Subcutaneous abdominal adipose tissue (tissue), 5 donors: ENCODE measurements at regions not wholly inside any gene's neighbourhood (a gene's known extent, or its start where the extent isn't known, plus 50 kb on each side); places are given as distances from the start of the nearest gene placed in this dataset.

ENCODE experiments used
- H3K27ac ChIP-seq: one replicate; pipeline ENCODE4 v1.7.0; 2013; ENCODE audit warnings: low read depth, mild to moderate bottlenecking, inconsistent platforms, low read length, moderate library complexity
- H3K27me3 ChIP-seq, 5 donors: one replicate each; pipeline ENCODE4 v1.7.0; 2013; ENCODE audit warnings: low read length in 5 of 5, inconsistent platforms in 1 of 5; ENCODE audit not compliant: control insufficient read depth in 5 of 5, insufficient read depth in 4 of 5
- H3K36me3 ChIP-seq, 5 donors: one replicate each; pipeline ENCODE4 v1.7.0; 2013; ENCODE audit warnings: low read length in 5 of 5; ENCODE audit not compliant: control insufficient read depth in 5 of 5, insufficient read depth in 5 of 5
- H3K4me1 ChIP-seq, 5 donors: one replicate each; pipeline ENCODE4 v1.7.0; 2013; ENCODE audit warnings: low read length in 5 of 5, mild to moderate bottlenecking in 3 of 5, moderate library complexity in 1 of 5; ENCODE audit not compliant: control insufficient read depth in 5 of 5, insufficient read depth in 5 of 5
- H3K4me3 ChIP-seq, 5 donors: one replicate each; pipeline ENCODE4 v1.7.0; 2013; ENCODE audit warnings: low read length in 5 of 5, low read depth in 1 of 5
- H3K9ac ChIP-seq, 5 donors: one replicate each; pipeline ENCODE4 v1.7.0; 2013; ENCODE audit warnings: low read length in 5 of 5, mild to moderate bottlenecking in 4 of 5, moderate library complexity in 3 of 5
- H3K9me3 ChIP-seq, 5 donors: one replicate each; pipeline ENCODE4 v1.7.0; 2013; ENCODE audit warnings: low read length in 5 of 5; ENCODE audit not compliant: control insufficient read depth in 5 of 5
- donor health status: healthy.
- donor health status: healthy.
- donor health status: healthy.
- donor health status: healthy.
- donor health status: healthy.

GRCh38 chr3:162119651-162120050, 623.0 kb downstream of the OTOL1 start:
- H3K4me1 ChIP-seq = peaks cover 0 to 11% (median 6%) of the 10 kb centered on the region in 5 donors
- H3K27me3 ChIP-seq = no peaks in the 10 kb centered on the region

DNA sequence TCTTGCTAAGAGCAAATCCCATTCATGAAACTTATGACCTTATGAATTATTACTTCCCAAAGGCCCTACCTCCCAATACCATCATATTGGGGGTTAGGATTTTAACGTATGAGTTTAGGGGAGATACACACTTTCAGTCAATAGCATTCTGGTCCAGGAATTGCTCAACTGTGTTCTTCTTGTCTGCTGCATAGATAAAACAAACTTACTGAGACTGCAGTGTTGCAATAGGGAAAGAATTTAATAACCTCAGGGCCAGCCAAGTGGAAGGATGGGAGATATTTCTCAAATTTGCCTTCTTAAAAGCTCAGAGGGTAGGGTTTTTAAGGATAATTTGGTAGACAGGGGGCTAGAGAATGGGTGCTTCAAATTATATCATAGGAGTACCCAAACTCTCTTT, 625.8 kb downstream of the OTOL1 start:
- Histone ChIP-seq H3K9ac (no peak overlapping the region), H3K27me3 (no peaks in the 10 kb centered on the region), H3K4me3 (no peak overlapping the region), H3K36me3 (no peaks in the 10 kb centered on the region), H3K9me3 (no peaks in the 10 kb centered on the region), H3K4me1 (peaks cover 0 to 11% (median 6%) of the 10 kb centered on the region in 5 donors), H3K27ac (no peak overlapping the region)

More at GRCh38 chr3:162119651-162120050, 623.0 kb downstream of the OTOL1 start:
- no peak overlapping the region for H3K9ac ChIP-seq
- H3K27ac ChIP-seq = no peak overlapping the region
- H3K36me3 ChIP-seq = no peaks in the 10 kb centered on the region
- no peak overlapping the region for H3K4me3 ChIP-seq
- H3K9me3 ChIP-seq = no peaks in the 10 kb centered on the region

DNA sequence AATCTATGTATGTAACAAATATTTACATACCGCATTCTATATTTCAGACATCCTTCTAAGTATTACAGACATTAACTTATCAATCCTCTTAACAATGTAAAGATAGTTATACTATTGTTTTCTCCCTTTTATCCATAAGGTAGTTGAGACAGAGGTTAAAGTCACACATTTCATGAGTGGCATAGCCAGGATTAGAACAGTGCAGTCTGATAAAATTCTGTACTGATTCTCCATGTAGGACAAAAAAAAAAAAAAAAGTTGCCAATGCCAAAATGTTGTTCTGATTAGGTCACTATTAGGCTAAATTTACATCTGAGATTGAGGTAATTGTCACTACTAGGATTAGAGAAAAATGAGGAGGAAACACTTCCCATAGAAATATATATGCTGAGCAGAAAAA, 629.2 kb downstream of the OTOL1 start:
- Histone ChIP-seq H3K9me3 (no peaks in the 10 kb centered on the region), H3K4me3 (no peak overlapping the region), H3K27ac (no peak overlapping the region), H3K27me3 (no peaks in the 10 kb centered on the region), H3K4me1 (peaks cover 0 to 11% (median 6%) of the 10 kb centered on the region in 5 donors), H3K9ac (no peak overlapping the region), H3K36me3 (no peaks in the 10 kb centered on the region)

- Histone ChIP-seq H3K9me3 (no peaks in the 10 kb centered on the region), H3K9ac (no peak overlapping the region), H3K27me3 (no peaks in the 10 kb centered on the region), H3K36me3 (no peaks in the 10 kb centered on the region), H3K27ac (no peak overlapping the region), H3K4me1 (peaks cover 0 to 9% (median 0%) of the 10 kb centered on the region in 5 donors), H3K4me3 (no peak overlapping the region)
Measured at GRCh38 chr3:162130582-162130981, 634.0 kb downstream of the OTOL1 start.

GRCh38 chr3:162132981-162133380, 636.4 kb downstream of the OTOL1 start:
- Histone ChIP-seq H3K27ac (no peak overlapping the region), H3K9me3 (no peaks in the 10 kb centered on the region), H3K9ac (no peak overlapping the region), H3K27me3 (no peaks in the 10 kb centered on the region), H3K4me1 (peaks cover 0 to 9% (median 0%) of the 10 kb centered on the region in 5 donors), H3K36me3 (no peaks in the 10 kb centered on the region), H3K4me3 (no peak overlapping the region)

- Histone ChIP-seq H3K4me3 (no peak overlapping the region), H3K27me3 (no peaks in the 10 kb centered on the region), H3K9me3 (no peaks in the 10 kb centered on the region), H3K9ac (no peak overlapping the region), H3K27ac (no peak overlapping the region), H3K4me1 (peaks cover 0 to 9% (median 0%) of the 10 kb centered on the region in 5 donors), H3K36me3 (no peaks in the 10 kb centered on the region)
Measured at GRCh38 chr3:162134571-162134970, 638.0 kb downstream of the OTOL1 start.

DNA sequence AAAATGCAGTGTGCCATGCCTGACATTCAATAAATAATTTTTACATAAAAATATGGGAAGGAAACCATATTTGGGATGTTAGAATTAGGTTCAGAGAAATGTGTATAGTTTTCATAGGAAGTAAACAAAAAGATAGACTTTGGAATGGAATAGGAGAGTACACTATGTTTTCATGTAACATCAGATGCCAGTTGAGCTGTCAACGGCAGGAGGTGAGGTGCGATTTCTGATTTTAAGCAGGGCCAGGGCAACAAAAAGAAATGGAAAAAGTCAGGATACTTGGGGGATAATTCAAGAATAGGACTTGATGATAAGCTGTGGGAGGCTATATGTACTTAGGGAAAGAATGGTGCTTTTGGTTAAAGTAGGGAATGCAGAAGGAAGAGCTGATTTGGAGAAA, 639.5 kb downstream of the OTOL1 start:
- Histone ChIP-seq H3K4me1 (peaks cover 0 to 12% (median 0%) of the 10 kb centered on the region in 5 donors), H3K4me3 (no peak overlapping the region), H3K9me3 (no peaks in the 10 kb centered on the region), H3K9ac (no peak overlapping the region), H3K36me3 (no peaks in the 10 kb centered on the region), H3K27ac (no peak overlapping the region), H3K27me3 (no peaks in the 10 kb centered on the region)

- H3K36me3 ChIP-seq = no peaks in the 10 kb centered on the region
- no peak overlapping the region for H3K4me3 ChIP-seq
- H3K27ac ChIP-seq = no peak overlapping the region
- no peaks in the 10 kb centered on the region for H3K27me3 ChIP-seq
- H3K4me1 ChIP-seq = peaks cover 0 to 10% (median 0%) of the 10 kb centered on the region in 5 donors
- no peaks in the 10 kb centered on the region for H3K9me3 ChIP-seq
- H3K9ac ChIP-seq = no peak overlapping the region
Measured at GRCh38 chr3:162138509-162138908, 641.9 kb downstream of the OTOL1 start.

DNA sequence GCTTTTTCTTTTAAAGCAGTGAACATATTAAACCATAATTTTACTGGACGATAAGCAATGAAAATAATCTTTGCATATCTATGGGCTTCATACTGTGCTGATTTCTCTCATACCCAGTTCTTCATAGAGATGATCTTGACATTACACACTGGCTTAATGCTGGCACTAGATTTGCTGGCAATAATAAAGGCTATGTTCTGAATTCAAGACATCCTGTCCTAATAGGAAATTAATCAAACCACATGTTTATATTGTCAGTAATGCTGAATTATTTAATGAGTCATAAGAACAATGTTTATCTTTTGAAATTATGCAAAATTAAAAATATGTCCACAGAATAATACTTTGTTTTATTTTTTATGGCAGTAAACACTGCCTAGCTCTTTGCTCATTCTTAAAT, 643.2 kb downstream of the OTOL1 start:
- no peaks in the 10 kb centered on the region for H3K36me3 ChIP-seq
- H3K4me1 ChIP-seq = peaks cover 0 to 10% (median 0%) of the 10 kb centered on the region in 5 donors
- H3K4me3 ChIP-seq = no peak overlapping the region
- no peaks in the 10 kb centered on the region for H3K27me3 ChIP-seq
- no peak overlapping the region for H3K9ac ChIP-seq
- H3K27ac ChIP-seq = no peak overlapping the region
- H3K9me3 ChIP-seq = no peaks in the 10 kb centered on the region

DNA sequence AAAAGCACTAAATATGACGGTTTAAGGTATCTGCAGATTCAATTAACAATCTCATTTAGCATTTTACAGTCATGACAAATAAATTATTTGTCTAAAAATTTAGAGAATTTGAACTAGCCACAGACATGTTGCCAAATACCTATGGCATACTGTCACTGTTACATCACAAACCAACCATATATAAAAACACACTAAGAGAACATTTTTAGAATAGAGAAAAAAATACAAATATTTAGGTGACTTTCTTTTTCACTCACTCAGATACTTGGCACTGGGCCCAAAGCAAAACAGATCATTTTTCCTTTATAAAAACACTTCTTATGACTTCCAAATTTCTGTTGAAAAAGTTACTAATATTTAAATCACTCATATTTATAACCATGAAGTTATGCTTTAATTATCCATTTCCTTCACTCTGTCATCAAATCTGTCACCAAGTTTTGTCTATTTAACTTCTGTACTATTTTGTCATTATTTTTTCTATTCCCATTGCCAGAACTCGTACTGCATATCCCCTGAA, 644.7 kb downstream of the OTOL1 start:
- Histone ChIP-seq H3K9me3 (no peaks in the 10 kb centered on the region), H3K4me3 (no peak overlapping the region), H3K4me1 (peaks cover 0 to 10% (median 0%) of the 10 kb centered on the region in 5 donors), H3K27ac (no peak overlapping the region), H3K36me3 (no peaks in the 10 kb centered on the region), H3K9ac (no peak overlapping the region), H3K27me3 (no peaks in the 10 kb centered on the region)
